Fibroblast of the aortic adventitia (primary cell): ENCODE measurements at regions not wholly inside any gene's neighbourhood (a gene's known extent, or its start where the extent isn't known, plus 50 kb on each side); places are given as distances from the start of the nearest gene placed in this dataset.

ENCODE experiments used
- DNase-seq: peaks from one replicate; pipeline ENCODE4 v3.0.0-alpha.2; 2010; ENCODE audit warnings: low read depth
- H3K4me3 ChIP-seq: 2 replicates; pipeline ENCODE4 v1.5.1; 2011; ENCODE audit warnings: low read depth, mild to moderate bottlenecking, control low read depth, low read length, moderate library complexity
- TF ChIP-seq, protein P1 (sequence below): IDR thresholded peaks from 2 replicates; pipeline ENCODE4 v1.5.1; 2011; ENCODE audit warnings: mild to moderate bottlenecking, low read length, control low read depth, inconsistent platforms; ENCODE audit not compliant: insufficient read depth

DNA sequence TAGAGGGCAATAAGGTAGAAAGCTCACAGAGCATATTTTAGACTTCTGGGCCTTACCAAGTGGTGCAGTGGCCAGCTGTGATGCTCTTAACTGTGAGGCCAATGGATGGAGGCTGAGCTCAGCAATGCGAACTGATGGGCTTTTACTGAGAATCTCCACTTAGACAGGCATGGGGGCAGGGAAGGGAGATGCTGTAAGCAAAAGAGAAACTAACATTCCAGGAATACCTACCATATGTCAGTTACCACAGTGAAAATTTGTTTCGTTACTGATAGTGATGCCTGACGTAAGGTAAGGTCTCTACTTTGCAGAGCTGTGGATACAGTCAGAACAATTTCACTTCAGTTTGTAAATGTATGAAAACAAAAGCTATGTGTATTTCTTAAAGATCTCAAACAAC lies 250.6 kb upstream of the ZFHX3 start:
- TF ChIP-seq, protein P1, sequence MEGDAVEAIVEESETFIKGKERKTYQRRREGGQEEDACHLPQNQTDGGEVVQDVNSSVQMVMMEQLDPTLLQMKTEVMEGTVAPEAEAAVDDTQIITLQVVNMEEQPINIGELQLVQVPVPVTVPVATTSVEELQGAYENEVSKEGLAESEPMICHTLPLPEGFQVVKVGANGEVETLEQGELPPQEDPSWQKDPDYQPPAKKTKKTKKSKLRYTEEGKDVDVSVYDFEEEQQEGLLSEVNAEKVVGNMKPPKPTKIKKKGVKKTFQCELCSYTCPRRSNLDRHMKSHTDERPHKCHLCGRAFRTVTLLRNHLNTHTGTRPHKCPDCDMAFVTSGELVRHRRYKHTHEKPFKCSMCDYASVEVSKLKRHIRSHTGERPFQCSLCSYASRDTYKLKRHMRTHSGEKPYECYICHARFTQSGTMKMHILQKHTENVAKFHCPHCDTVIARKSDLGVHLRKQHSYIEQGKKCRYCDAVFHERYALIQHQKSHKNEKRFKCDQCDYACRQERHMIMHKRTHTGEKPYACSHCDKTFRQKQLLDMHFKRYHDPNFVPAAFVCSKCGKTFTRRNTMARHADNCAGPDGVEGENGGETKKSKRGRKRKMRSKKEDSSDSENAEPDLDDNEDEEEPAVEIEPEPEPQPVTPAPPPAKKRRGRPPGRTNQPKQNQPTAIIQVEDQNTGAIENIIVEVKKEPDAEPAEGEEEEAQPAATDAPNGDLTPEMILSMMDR = no peak
- H3K4me3 ChIP-seq = no peak overlapping the region
- DNase-seq = peak; percentile 3

DNA sequence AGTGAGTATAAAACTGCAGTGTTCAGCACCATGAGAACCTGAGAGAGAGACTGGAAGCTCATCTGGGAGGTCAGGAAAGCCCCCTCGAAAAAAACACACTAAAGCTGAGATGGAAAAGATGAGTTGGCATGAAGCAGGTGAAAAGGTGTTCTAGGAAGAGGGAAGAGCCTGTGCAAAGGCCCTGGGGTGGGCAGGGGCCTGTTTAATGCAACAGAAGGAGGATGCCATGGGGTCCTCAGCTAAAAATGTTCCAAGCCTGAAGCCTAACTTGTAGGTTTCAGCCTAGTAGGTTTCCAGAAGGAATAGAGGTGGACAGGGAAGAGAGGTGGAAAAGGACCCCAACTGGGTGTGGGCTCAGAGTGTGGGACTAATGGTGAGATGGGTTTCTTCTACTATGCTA lies 242.3 kb upstream of the ZFHX3 start:
- no peak for DNase-seq

DNA sequence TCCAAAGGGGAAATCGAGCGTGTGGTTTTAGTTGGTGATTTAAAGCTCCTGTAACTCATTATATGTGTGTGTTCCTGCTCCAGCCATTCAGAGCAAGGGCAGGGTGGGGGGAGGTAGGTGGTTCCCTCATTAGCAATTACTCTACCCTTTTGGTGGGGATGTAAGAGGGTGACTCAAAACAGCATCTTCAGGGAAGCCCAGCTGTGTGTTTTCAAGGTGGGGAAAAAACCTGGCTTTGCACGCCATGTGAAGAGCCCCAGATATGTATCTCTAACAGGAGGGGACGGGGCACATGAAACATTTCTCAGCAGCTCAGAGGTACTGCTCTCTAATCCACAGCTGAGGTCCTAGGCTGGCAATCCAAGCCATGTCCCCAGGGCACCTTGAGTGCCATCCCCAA lies 241.3 kb upstream of the ZFHX3 start:
- TF ChIP-seq, protein P1 = no peak
- no peak overlapping the region for H3K4me3 ChIP-seq
- DNase-seq = no peak

More for the DNA sequence above, 242.3 kb upstream of the ZFHX3 start:
- TF ChIP-seq, protein P1 = no peak
- H3K4me3 ChIP-seq = no peak overlapping the region

DNA sequence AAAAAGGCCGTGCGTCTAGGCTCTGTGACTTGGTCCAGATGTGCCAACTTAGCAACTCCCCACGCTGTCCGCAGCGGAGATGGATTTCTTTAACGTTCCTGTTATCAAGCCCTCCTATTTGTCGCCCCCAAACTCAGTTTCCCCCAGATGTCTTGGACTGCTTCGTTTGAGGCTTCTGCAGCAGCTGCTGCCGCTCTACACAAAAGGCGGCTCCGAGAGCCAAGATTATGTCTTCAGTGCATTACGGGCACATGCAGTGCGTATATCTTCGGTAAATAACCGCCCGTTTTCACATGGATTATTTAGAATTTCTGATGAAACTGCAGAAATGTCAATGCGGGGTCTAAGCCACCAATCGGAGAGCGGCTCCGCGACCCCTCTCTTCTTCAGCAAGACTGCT lies 240.6 kb upstream of the ZFHX3 start:
- DNase-seq = no peak
- no peak overlapping the region for H3K4me3 ChIP-seq
- TF ChIP-seq, protein P1 = no peak

DNA sequence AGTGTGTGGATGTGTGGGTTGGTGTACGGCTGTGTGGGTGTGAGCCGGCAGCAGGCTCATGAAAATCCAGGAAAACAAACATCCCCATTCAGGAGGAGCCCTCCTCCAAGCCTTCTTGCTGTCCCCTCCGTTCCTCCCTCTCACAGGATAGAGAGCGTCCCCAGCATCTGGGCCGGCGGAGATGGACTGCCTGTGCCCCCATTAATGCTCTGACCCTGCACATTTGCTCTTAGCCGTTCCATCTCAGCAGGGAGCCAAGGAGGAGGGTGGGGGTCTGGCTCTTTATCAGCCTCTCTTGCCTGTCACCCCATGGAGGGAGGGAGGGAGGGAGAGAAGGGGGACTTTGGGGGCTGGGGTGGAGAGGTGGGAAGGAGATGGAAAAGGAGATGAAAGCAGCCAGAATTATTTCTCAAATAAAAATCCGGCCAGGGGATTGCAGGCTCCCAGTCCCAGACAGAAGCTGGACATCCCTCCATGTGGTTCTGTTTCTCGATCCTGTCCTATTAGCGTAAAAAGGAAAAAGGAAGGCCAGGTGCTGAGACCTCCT lies 240.0 kb upstream of the ZFHX3 start:
- DNase-seq = no peak
- no peak overlapping the region for H3K4me3 ChIP-seq
- TF ChIP-seq, protein P1 = no peak

DNA sequence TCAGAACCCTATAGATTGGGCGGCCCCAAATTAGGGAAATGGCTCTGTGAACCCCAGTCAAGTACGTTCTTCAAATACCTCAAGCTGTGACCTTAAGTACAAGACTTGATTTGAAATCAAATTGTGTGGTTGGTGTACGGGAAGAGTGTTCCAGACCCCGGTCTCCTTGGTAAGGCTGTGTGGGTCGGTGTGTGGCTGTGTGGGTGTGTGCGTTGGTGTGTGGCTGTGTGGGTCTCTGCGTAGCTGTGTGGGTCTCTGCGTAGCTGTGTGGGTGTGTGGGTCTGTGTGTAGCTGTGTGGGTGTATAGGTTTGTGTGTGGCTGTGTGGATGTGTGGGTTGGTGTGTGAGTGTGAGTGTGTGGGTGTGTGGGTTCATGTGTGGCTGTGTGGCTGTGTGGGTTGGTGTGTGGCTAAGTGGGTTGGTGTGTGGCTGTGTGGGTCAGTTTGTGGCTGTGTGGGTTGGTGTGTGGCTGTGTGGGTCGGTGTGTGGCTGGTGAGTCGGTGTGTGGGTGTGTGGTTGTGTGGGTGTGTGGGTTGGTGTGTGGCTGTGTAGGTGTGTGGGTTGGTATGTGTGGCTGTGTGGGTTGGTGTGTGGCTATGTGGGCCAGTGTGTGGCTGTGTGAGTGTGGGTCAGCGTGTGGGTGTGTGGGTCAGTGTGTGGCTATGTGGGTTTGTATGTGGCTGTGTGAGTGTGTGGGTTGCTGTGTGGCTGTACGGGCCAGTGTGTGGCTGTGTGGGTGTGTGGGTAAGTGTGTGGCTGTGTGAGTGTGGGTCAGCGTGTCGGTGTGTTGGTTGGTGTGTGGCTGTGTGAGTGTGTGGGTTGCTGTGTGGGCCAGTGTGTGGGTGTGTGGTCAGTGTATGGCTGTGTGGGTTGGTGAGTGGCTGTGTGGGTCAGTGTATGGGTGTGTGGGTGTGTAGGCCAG lies 238.7 kb upstream of the ZFHX3 start:
- TF ChIP-seq, protein P1 = no peak
- no peak for DNase-seq

More for the DNA sequence above, 238.7 kb upstream of the ZFHX3 start:
- no peak overlapping the region for H3K4me3 ChIP-seq
